GM21786 (cell line): ENCODE measurements at regions not wholly inside any gene's neighbourhood (a gene's known extent, or its start where the extent isn't known, plus 50 kb on each side); places are given as distances from the start of the nearest gene placed in this dataset.
"Not testable (repeated sequence)": the region's sequence is repeated elsewhere in the genome, so short reads cannot be mapped to it uniquely, and the experiment has no call there.

Source experiments
- ATAC-seq: cut with Tn5 transposase; IDR thresholded peaks from one replicate; pipeline ENCODE4 v1.9.1; 2021; ENCODE audit not compliant: unreplicated experiment

- ATAC-seq = no peak
Measured at GRCh38 chr9:36521148-36521547, 51.5 kb upstream of the MELK start.

GRCh38 chr9:36517131-36517530 lies 55.6 kb upstream of the MELK start:
- ATAC-seq = no peak

GRCh38 chr9:36504156-36504555 lies 68.5 kb upstream of the MELK start:
- no peak for ATAC-seq

- ATAC-seq = no peak
Measured at GRCh38 chr9:36503172-36504088, 69.3 kb upstream of the MELK start.

- ATAC-seq = no peak
Measured at GRCh38 chr9:36501727-36502126, 71.0 kb upstream of the MELK start.

- not testable (repeated sequence) for ATAC-seq
Measured at GRCh38 chr9:36500931-36501330, 71.8 kb upstream of the MELK start.

GRCh38 chr9:36499174-36499890 lies 73.4 kb upstream of the MELK start:
- no peak for ATAC-seq

GRCh38 chr9:36493564-36493963 lies 79.1 kb upstream of the MELK start:
- not testable (repeated sequence) for ATAC-seq

GRCh38 chr9:36492865-36493264 lies 79.8 kb upstream of the MELK start:
- no peak for ATAC-seq

GRCh38 chr9:36489453-36489852 lies 83.2 kb upstream of the MELK start:
- ATAC-seq = no peak

GRCh38 chr9:36488389-36488756 lies 84.3 kb upstream of the MELK start:
- ATAC-seq = no peak

GRCh38 chr9:36487482-36488388 lies 85.0 kb upstream of the MELK start:
- ATAC-seq = peak; percentile 84

GRCh38 chr9:36486933-36487481 lies 85.7 kb upstream of the MELK start:
- ATAC-seq = peak; percentile 30

GRCh38 chr9:36486329-36486932 lies 86.3 kb upstream of the MELK start:
- ATAC-seq = no peak

- no peak for ATAC-seq
Measured at GRCh38 chr9:36485647-36486328, 85.7 kb upstream of the RNF38 start.

GRCh38 chr9:36484124-36484523 lies 84.1 kb upstream of the RNF38 start:
- ATAC-seq = no peak

- ATAC-seq = no peak
Measured at GRCh38 chr9:36479101-36479500, 79.0 kb upstream of the RNF38 start.

- ATAC-seq = no peak
Measured at GRCh38 chr9:36471359-36471758, 71.3 kb upstream of the RNF38 start.

- ATAC-seq = peak; percentile 97
Measured at GRCh38 chr9:36470643-36471290, 70.7 kb upstream of the RNF38 start.
